GM20000 (cell line): ENCODE measurements at regions not wholly inside any gene's neighbourhood (a gene's known extent, or its start where the extent isn't known, plus 50 kb on each side); places are given as distances from the start of the nearest gene placed in this dataset.

Experiments used
- DNase-seq: peaks from one replicate; pipeline ENCODE4 v3.0.0; 2012; ENCODE audit warnings: low spot score
- CTCF ChIP-seq: IDR thresholded peaks from 2 replicates; pipeline ENCODE4 v1.5.1; 2012; ENCODE audit warnings: mild to moderate bottlenecking, control low read depth; ENCODE audit errors: extremely low read depth, missing control alignments

GRCh38 chr1:192011525-192011924 lies 146.7 kb upstream of the RGS18 start:
- no peak for TF ChIP-seq CTCF
- DNase-seq = no peak

DNA sequence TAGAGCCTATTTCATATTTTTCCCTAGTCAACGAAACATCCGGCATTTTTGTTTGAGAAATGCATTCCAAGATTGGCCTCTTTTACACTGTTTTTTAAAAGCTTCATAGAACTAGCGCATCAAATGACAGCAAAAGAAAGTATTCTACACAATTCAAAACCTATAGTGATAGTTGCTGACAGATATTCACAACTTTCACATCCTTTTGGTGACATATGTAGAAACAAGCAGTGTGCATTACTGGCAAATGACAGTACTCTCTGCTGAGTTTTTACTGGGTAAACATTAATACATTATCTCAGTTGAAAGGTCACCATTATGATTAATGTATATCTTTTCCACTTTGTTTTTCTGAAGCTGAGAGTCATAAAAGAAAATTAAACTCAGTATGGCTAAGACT lies 135.4 kb upstream of the RGS18 start:
- DNase-seq = no peak
- no peak for TF ChIP-seq CTCF

DNA sequence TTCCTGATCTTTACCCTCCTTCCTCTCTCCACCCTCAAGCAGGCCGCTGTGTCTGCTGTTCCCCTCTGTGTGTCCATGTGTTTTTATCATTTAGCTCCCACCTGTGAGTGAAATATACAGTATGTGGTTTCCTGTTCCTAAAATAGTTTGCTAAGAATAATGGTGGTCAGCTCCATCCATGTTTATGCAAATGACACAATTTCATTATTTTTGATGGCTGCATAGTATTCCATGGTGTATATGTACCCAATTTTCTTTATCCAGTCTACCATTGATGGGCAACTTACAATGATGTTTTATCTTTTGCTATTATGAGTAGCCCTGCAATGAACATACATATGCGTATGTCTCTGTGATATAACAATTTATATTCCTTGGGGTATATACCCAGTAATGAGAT lies 133.4 kb upstream of the RGS18 start:
- TF ChIP-seq CTCF = no peak
- no peak for DNase-seq

GRCh38 chr1:192038567-192038966 lies 119.7 kb upstream of the RGS18 start:
- no peak for DNase-seq
- no peak for TF ChIP-seq CTCF

- DNase-seq = no peak
- no peak for TF ChIP-seq CTCF
These were observed 113.1 kb upstream of the RGS18 start for GRCh38 chr1:192045131-192045530.

DNA sequence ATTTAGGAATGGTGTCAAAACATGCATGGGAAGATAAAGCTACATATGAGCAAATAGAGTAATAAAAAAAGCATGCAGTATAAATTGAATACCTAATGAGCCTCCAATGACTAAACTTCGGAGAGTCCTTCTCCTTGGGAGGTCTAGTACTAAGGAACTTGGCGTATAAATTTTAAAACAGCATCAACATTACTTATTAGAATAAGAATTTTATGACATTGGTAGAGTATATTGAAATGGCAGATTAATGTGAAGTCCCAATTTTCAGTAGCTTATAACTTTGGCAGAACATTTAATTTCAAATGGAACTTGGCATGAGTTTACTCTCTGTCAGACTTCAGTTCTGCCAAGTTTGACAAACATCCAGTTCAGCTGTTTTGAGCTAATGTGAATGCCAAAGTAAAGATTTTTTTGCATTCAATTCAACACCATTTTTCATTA lies 104.7 kb upstream of the RGS18 start:
- TF ChIP-seq CTCF = no peak
- no peak for DNase-seq

GRCh38 chr1:192057766-192058165 lies 100.5 kb upstream of the RGS18 start:
- TF ChIP-seq CTCF = no peak
- no peak for DNase-seq
